DMS79 (cell line): ENCODE measurements at regions not wholly inside any gene's neighbourhood (a gene's known extent, or its start where the extent isn't known, plus 50 kb on each side); places are given as distances from the start of the nearest gene placed in this dataset.
"Not testable (repeated sequence)": the region's sequence is repeated elsewhere in the genome, so short reads cannot be mapped to it uniquely, and the experiment has no call there.

ENCODE experiments used
- DNase-seq: peaks from one replicate; lab custom pipeline; 2025; lab: John Stamatoyannopoulos, UW

- DNase-seq = no peak
These were observed 136.5 kb upstream of the SFSWAP start for GRCh38 chr12:131574395-131574771.

- DNase-seq = no peak
These were observed 135.5 kb upstream of the SFSWAP start for GRCh38 chr12:131575371-131575770.

GRCh38 chr12:131576734-131577133 lies 134.2 kb upstream of the SFSWAP start:
- DNase-seq = not testable (repeated sequence)

- no peak for DNase-seq
These were observed 133.1 kb upstream of the SFSWAP start for GRCh38 chr12:131577766-131578165.

- no peak for DNase-seq
These were observed 131.9 kb upstream of the SFSWAP start for GRCh38 chr12:131578828-131579470.

GRCh38 chr12:131583090-131583712 lies 127.7 kb upstream of the SFSWAP start:
- DNase-seq = no peak

- no peak for DNase-seq
These were observed 124.6 kb upstream of the SFSWAP start for GRCh38 chr12:131586269-131586668.

- DNase-seq = no peak
These were observed 124.1 kb upstream of the SFSWAP start for GRCh38 chr12:131586761-131587160.

- no peak for DNase-seq
These were observed 123.3 kb upstream of the SFSWAP start for GRCh38 chr12:131587565-131587964.

- DNase-seq = no peak
These were observed 121.5 kb upstream of the SFSWAP start for GRCh38 chr12:131589221-131589897.

GRCh38 chr12:131589966-131590365 lies 120.9 kb upstream of the SFSWAP start:
- no peak for DNase-seq

- no peak for DNase-seq
These were observed 119.8 kb upstream of the SFSWAP start for GRCh38 chr12:131591136-131591535.

- DNase-seq = no peak
These were observed 118.9 kb upstream of the SFSWAP start for GRCh38 chr12:131591714-131592709.

- DNase-seq = no peak
These were observed 117.9 kb upstream of the SFSWAP start for GRCh38 chr12:131592972-131593371.

- no peak for DNase-seq
These were observed 117.5 kb upstream of the SFSWAP start for GRCh38 chr12:131593406-131593805.

- DNase-seq = no peak
These were observed 114.8 kb upstream of the SFSWAP start for GRCh38 chr12:131596115-131596514.

- DNase-seq = no peak
These were observed 113.6 kb upstream of the SFSWAP start for GRCh38 chr12:131597333-131597732.

GRCh38 chr12:131598717-131599116 lies 112.2 kb upstream of the SFSWAP start:
- no peak for DNase-seq

- no peak for DNase-seq
These were observed 111.4 kb upstream of the SFSWAP start for GRCh38 chr12:131599190-131600159.

GRCh38 chr12:131600160-131600532 lies 110.7 kb upstream of the SFSWAP start:
- no peak for DNase-seq

GRCh38 chr12:131601499-131601898 lies 109.4 kb upstream of the SFSWAP start:
- not testable (repeated sequence) for DNase-seq
